Muscle of back (tissue), 3 donors: ENCODE measurements at regions not wholly inside any gene's neighbourhood (a gene's known extent, or its start where the extent isn't known, plus 50 kb on each side); places are given as distances from the start of the nearest gene placed in this dataset.

Experiments
- DNase-seq, 3 donors: peaks; one replicate each; pipeline versions ENCODE4 v3.0.0 to v3.0.0-alpha.2; 2013

GRCh38 chr1:221815660-221816059 is 73.8 kb upstream of the DUSP10 start:
- no peak for DNase-seq

GRCh38 chr1:221813887-221814286 is 72.0 kb upstream of the DUSP10 start:
- DNase-seq: no peak

GRCh38 chr1:221812905-221813597 is 71.2 kb upstream of the DUSP10 start:
- DNase-seq: no peak

GRCh38 chr1:221812088-221812752 is 70.3 kb upstream of the DUSP10 start:
- no peak for DNase-seq

- DNase-seq: peak in 1 of 3 donors; percentile 90
These were observed 68.5 kb upstream of the DUSP10 start for GRCh38 chr1:221810406-221810805.

GRCh38 chr1:221809091-221810029 is 67.5 kb upstream of the DUSP10 start:
- no peak for DNase-seq

GRCh38 chr1:221806984-221807383 is 65.1 kb upstream of the DUSP10 start:
- DNase-seq: no peak

- DNase-seq: no peak
These were observed 64.3 kb upstream of the DUSP10 start for GRCh38 chr1:221806236-221806635.

- DNase-seq: no peak
These were observed 63.2 kb upstream of the DUSP10 start for GRCh38 chr1:221805121-221805520.

GRCh38 chr1:221804303-221804702 is 62.4 kb upstream of the DUSP10 start:
- no peak for DNase-seq

GRCh38 chr1:221801773-221802516 is 60.1 kb upstream of the DUSP10 start:
- peak in 1 of 3 donors; percentile 38 for DNase-seq

- DNase-seq: no peak
These were observed 59.4 kb upstream of the DUSP10 start for GRCh38 chr1:221801251-221801661.

- DNase-seq: no peak
These were observed 58.9 kb upstream of the DUSP10 start for GRCh38 chr1:221800831-221801230.

- DNase-seq: no peak
These were observed 55.6 kb upstream of the DUSP10 start for GRCh38 chr1:221797506-221797905.

GRCh38 chr1:221796700-221797099 is 54.8 kb upstream of the DUSP10 start:
- no peak for DNase-seq

GRCh38 chr1:221795380-221795779 is 53.5 kb upstream of the DUSP10 start:
- DNase-seq: no peak

GRCh38 chr1:221794935-221795334 is 53.0 kb upstream of the DUSP10 start:
- no peak for DNase-seq

GRCh38 chr1:221794079-221794670 is 52.3 kb upstream of the DUSP10 start:
- no peak for DNase-seq

- DNase-seq: no peak
These were observed 51.7 kb upstream of the DUSP10 start for GRCh38 chr1:221793439-221794078.

- no peak for DNase-seq
These were observed 50.0 kb upstream of the DUSP10 start for GRCh38 chr1:221791846-221792245.
